NCI-H748 (cell line): ENCODE measurements at regions not wholly inside any gene's neighbourhood (a gene's known extent, or its start where the extent isn't known, plus 50 kb on each side); places are given as distances from the start of the nearest gene placed in this dataset.
A peak's percentile ranks its signal among the peaks of the same experiment; 100 is the strongest.

Source experiments
- DNase-seq: peaks from one replicate; lab custom pipeline; 2025; ENCODE audit not compliant: unreplicated experiment; lab: John Stamatoyannopoulos, UW

- DNase-seq, result no peak
Observed at GRCh38 chr16:31701734-31702133, 171.9 kb upstream of the ZNF267 start.

- no peak for DNase-seq
Observed at GRCh38 chr16:31702796-31703195, 170.8 kb upstream of the ZNF267 start.

- DNase-seq, result no peak
Observed at GRCh38 chr16:31703526-31704128, 170.0 kb upstream of the ZNF267 start.

GRCh38 chr16:31704138-31704537, 169.5 kb upstream of the ZNF267 start:
- no peak for DNase-seq

GRCh38 chr16:31705371-31705770, 168.2 kb upstream of the ZNF267 start:
- no peak for DNase-seq

- no peak for DNase-seq
Observed at GRCh38 chr16:31706318-31706717, 167.3 kb upstream of the ZNF267 start.

GRCh38 chr16:31706925-31707324, 166.7 kb upstream of the ZNF267 start:
- no peak for DNase-seq

- DNase-seq, result no peak
Observed at GRCh38 chr16:31707743-31708335, 165.8 kb upstream of the ZNF267 start.

GRCh38 chr16:31708348-31708747, 165.3 kb upstream of the ZNF267 start:
- no peak for DNase-seq

- DNase-seq, result no peak
Observed at GRCh38 chr16:31709181-31709580, 164.4 kb upstream of the ZNF267 start.

GRCh38 chr16:31710134-31710533, 163.5 kb upstream of the ZNF267 start:
- DNase-seq, result no peak

- no peak for DNase-seq
Observed at GRCh38 chr16:31710880-31711279, 162.7 kb upstream of the ZNF267 start.

GRCh38 chr16:31711344-31711845, 162.2 kb upstream of the ZNF267 start:
- DNase-seq, result no peak

GRCh38 chr16:31712064-31712540, 161.5 kb upstream of the ZNF267 start:
- no peak for DNase-seq

- peak; percentile 95 for DNase-seq
Observed at GRCh38 chr16:31713071-31713944, 160.3 kb upstream of the ZNF267 start.

- peak; percentile 9 for DNase-seq
Observed at GRCh38 chr16:31713945-31714902, 159.4 kb upstream of the ZNF267 start.

- no peak for DNase-seq
Observed at GRCh38 chr16:31714903-31715504, 158.6 kb upstream of the ZNF267 start.

GRCh38 chr16:31715915-31716314, 157.7 kb upstream of the ZNF267 start:
- DNase-seq, result no peak

- DNase-seq, result no peak
Observed at GRCh38 chr16:31718998-31719397, 154.6 kb upstream of the ZNF267 start.

GRCh38 chr16:31727553-31727952, 146.1 kb upstream of the ZNF267 start:
- no peak for DNase-seq
